NCI-H524 treated with DMSO at 0.1 percent for 48 hours (cell line): ENCODE measurements at regions not wholly inside any gene's neighbourhood (a gene's known extent, or its start where the extent isn't known, plus 50 kb on each side); places are given as distances from the start of the nearest gene placed in this dataset.
"Not testable (repeated sequence)": the region's sequence is repeated elsewhere in the genome, so short reads cannot be mapped to it uniquely, and the experiment has no call there.

Source experiments
- DNase-seq: peaks from one replicate; lab custom pipeline; 2025; lab: John Stamatoyannopoulos, UW

- DNase-seq = no peak
Measured at GRCh38 chr15:62856466-62857246, 185.9 kb upstream of the TPM1 start.

GRCh38 chr15:62857411-62857853, 185.1 kb upstream of the TPM1 start:
- DNase-seq = no peak

GRCh38 chr15:62858343-62858742, 184.2 kb upstream of the TPM1 start:
- no peak for DNase-seq

GRCh38 chr15:62862717-62863116, 179.8 kb upstream of the TPM1 start:
- no peak for DNase-seq

- no peak for DNase-seq
Measured at GRCh38 chr15:62866366-62866765, 176.2 kb upstream of the TPM1 start.

GRCh38 chr15:62867844-62868243, 174.7 kb upstream of the TPM1 start:
- no peak for DNase-seq

- no peak for DNase-seq
Measured at GRCh38 chr15:62868507-62868906, 174.0 kb upstream of the TPM1 start.

- no peak for DNase-seq
Measured at GRCh38 chr15:62869116-62869515, 173.4 kb upstream of the TPM1 start.

- no peak for DNase-seq
Measured at GRCh38 chr15:62870216-62870615, 172.3 kb upstream of the TPM1 start.

- not testable (repeated sequence) for DNase-seq
Measured at GRCh38 chr15:62870701-62871100, 171.8 kb upstream of the TPM1 start.

GRCh38 chr15:62873203-62873602, 169.3 kb upstream of the TPM1 start:
- no peak for DNase-seq

- no peak for DNase-seq
Measured at GRCh38 chr15:62874064-62874463, 168.5 kb upstream of the TPM1 start.

GRCh38 chr15:62874959-62875625, 167.5 kb upstream of the TPM1 start:
- no peak for DNase-seq

- DNase-seq = no peak
Measured at GRCh38 chr15:62875626-62876021, 166.9 kb upstream of the TPM1 start.

- DNase-seq = no peak
Measured at GRCh38 chr15:62877276-62877857, 165.2 kb upstream of the TPM1 start.

GRCh38 chr15:62878070-62878469, 164.5 kb upstream of the TPM1 start:
- no peak for DNase-seq

- DNase-seq = no peak
Measured at GRCh38 chr15:62879770-62880169, 162.8 kb upstream of the TPM1 start.

GRCh38 chr15:62880278-62880677, 162.3 kb upstream of the TPM1 start:
- no peak for DNase-seq

GRCh38 chr15:62881056-62881455, 161.5 kb upstream of the TPM1 start:
- DNase-seq = no peak

- no peak for DNase-seq
Measured at GRCh38 chr15:62883938-62884479, 158.5 kb upstream of the TPM1 start.

GRCh38 chr15:62886431-62887071, 156.0 kb upstream of the TPM1 start:
- DNase-seq = no peak

GRCh38 chr15:62887113-62887570, 155.4 kb upstream of the TPM1 start:
- no peak for DNase-seq
